H9 (cell line): ENCODE measurements at regions not wholly inside any gene's neighbourhood (a gene's known extent, or its start where the extent isn't known, plus 50 kb on each side); places are given as distances from the start of the nearest gene placed in this dataset.

Experiments
- DNase-seq: peaks from one replicate; pipeline ENCODE4 v3.0.0-alpha.2; 2017
- H2AFZ ChIP-seq: one replicate; pipeline ENCODE4 v1.6.1; 2013; ENCODE audit warnings: mild to moderate bottlenecking, low read length, control low read depth, moderate library complexity
- H2AK5ac ChIP-seq: 2 replicates; pipeline ENCODE4 v1.6.1; 2013; ENCODE audit warnings: low read length, control low read depth, mixed read lengths; ENCODE audit not compliant: insufficient read length
- H2BK120ac ChIP-seq: one replicate; pipeline ENCODE4 v1.6.1; 2013; ENCODE audit warnings: low read depth, mild to moderate bottlenecking, low read length, control low read depth, inconsistent platforms; ENCODE audit not compliant: poor library complexity, severe bottlenecking
- H2BK12ac ChIP-seq: 2 replicates; pipeline ENCODE4 v1.6.1; 2013; ENCODE audit warnings: low read length, control low read depth, mixed read lengths, low read depth; ENCODE audit not compliant: insufficient read length
- H2BK15ac ChIP-seq: 2 replicates; pipeline ENCODE4 v1.6.1; 2013; ENCODE audit warnings: low read depth, low read length, control low read depth
- H2BK20ac ChIP-seq: one replicate; pipeline ENCODE4 v1.6.1; 2013; ENCODE audit warnings: low read depth, mild to moderate bottlenecking, low read length, control low read depth, inconsistent platforms; ENCODE audit not compliant: poor library complexity, severe bottlenecking
- H2BK5ac ChIP-seq: 2 replicates; pipeline ENCODE4 v1.6.1; 2013; ENCODE audit warnings: low read length, control low read depth, mixed read lengths; ENCODE audit not compliant: insufficient read length
- H3K14ac ChIP-seq: 2 replicates; pipeline ENCODE4 v1.6.1; 2013; ENCODE audit warnings: low read length, control low read depth; ENCODE audit not compliant: insufficient read depth
- H3K18ac ChIP-seq: 2 replicates; pipeline ENCODE4 v1.6.1; 2013; ENCODE audit warnings: low read depth, mild to moderate bottlenecking, mixed read lengths, low read length, control low read depth; ENCODE audit not compliant: insufficient read length
- H3K23ac ChIP-seq: 2 replicates; pipeline ENCODE4 v1.6.1; 2013; ENCODE audit warnings: low read length, control low read depth, mixed read lengths, low read depth; ENCODE audit not compliant: insufficient read length
- H3K23me2 ChIP-seq: 2 replicates; pipeline ENCODE4 v1.6.1; 2013; ENCODE audit warnings: low read depth, mild to moderate bottlenecking, mixed read lengths, low read length, control low read depth; ENCODE audit not compliant: insufficient read length, poor library complexity, severe bottlenecking
- H3K27ac ChIP-seq: 2 replicates; pipeline ENCODE4 v1.5.1; 2013; ENCODE audit warnings: low read length, control low read depth, mixed read lengths, low read depth; ENCODE audit not compliant: insufficient read length
- H3K27me3 ChIP-seq: 2 replicates; pipeline ENCODE4 v1.6.1; 2013; ENCODE audit warnings: low read length, control low read depth, inconsistent platforms; ENCODE audit not compliant: insufficient read depth
- H3K4ac ChIP-seq: 2 replicates; pipeline ENCODE4 v1.6.1; 2013; ENCODE audit warnings: low read depth, mild to moderate bottlenecking, control low read depth, inconsistent platforms, low read length, moderate library complexity
- H3K4me1 ChIP-seq: 2 replicates; pipeline ENCODE4 v1.6.1; 2013; ENCODE audit warnings: low read length, control low read depth, inconsistent platforms; ENCODE audit not compliant: insufficient read depth
- H3K4me2 ChIP-seq: 2 replicates; pipeline ENCODE4 v1.6.1; 2013; ENCODE audit warnings: low read length, control low read depth, mixed read lengths; ENCODE audit not compliant: insufficient read length, insufficient read depth
- H3K56ac ChIP-seq: 2 replicates; pipeline ENCODE4 v1.6.1; 2013; ENCODE audit warnings: low read depth, mild to moderate bottlenecking, mixed read lengths, low read length, control low read depth; ENCODE audit not compliant: insufficient read length
- H3K79me1 ChIP-seq: 2 replicates; pipeline ENCODE4 v1.6.1; 2013; ENCODE audit warnings: low read depth, mild to moderate bottlenecking, moderate library complexity, low read length, control low read depth, inconsistent platforms; ENCODE audit not compliant: insufficient read depth, poor library complexity, severe bottlenecking
- H3K79me2 ChIP-seq: 2 replicates; pipeline ENCODE4 v1.6.1; 2013; ENCODE audit warnings: low read length, control low read depth, inconsistent platforms; ENCODE audit not compliant: insufficient read depth
- H3K9ac ChIP-seq: 2 replicates; pipeline ENCODE4 v1.6.1; 2013; ENCODE audit warnings: low read length, control low read depth, mixed read lengths; ENCODE audit not compliant: insufficient read length; ENCODE audit errors: extremely low read depth
- H3K9me3 ChIP-seq: one replicate; pipeline ENCODE4 v1.6.1; 2013; ENCODE audit warnings: low read depth, low read length, inconsistent platforms; ENCODE audit not compliant: control insufficient read depth
- H3T11ph ChIP-seq: one replicate; pipeline ENCODE4 v1.6.1; 2013; ENCODE audit warnings: mild to moderate bottlenecking, low read length, control low read depth, inconsistent platforms
- H4K20me1 ChIP-seq: one replicate; pipeline ENCODE4 v1.6.1; 2013; ENCODE audit not compliant: control insufficient read depth, insufficient read length, insufficient read depth
- H4K5ac ChIP-seq: 2 replicates; pipeline ENCODE4 v1.6.1; 2013; ENCODE audit warnings: low read depth, mild to moderate bottlenecking, mixed read lengths, low read length, control low read depth; ENCODE audit not compliant: insufficient read length
- H4K8ac ChIP-seq: replicated peaks from 2 replicates; pipeline ENCODE4 v1.6.1; 2013; ENCODE audit warnings: low read length, control low read depth, mixed read lengths, low read depth; ENCODE audit not compliant: insufficient read length
- H4K91ac ChIP-seq: 2 replicates; pipeline ENCODE4 v1.6.1; 2013; ENCODE audit warnings: low read depth, mild to moderate bottlenecking, moderate library complexity, mixed read lengths, low read length, control low read depth; ENCODE audit not compliant: insufficient read length
- H3K27ac Mint-ChIP-seq, 3 experiments: 2 replicates in 2 of 3; 3 replicates in 1 of 3; pipeline ENCODE4 v1.8.0; 2020 to 2021; ENCODE audit warnings: mixed read lengths in 3 of 3, mild to moderate bottlenecking in 1 of 3, moderate library complexity in 1 of 3
- H3K27me3 Mint-ChIP-seq: 2 replicates; pipeline ENCODE4 v1.8.0; 2021; ENCODE audit warnings: low read depth, mild to moderate bottlenecking, moderate library complexity, mixed read lengths
- H3K36me3 Mint-ChIP-seq, 3 experiments: 2 replicates in 2 of 3; 3 replicates in 1 of 3; pipeline ENCODE4 v1.8.0; 2020 to 2021; ENCODE audit warnings: low read depth in 3 of 3, mixed read lengths in 3 of 3; ENCODE audit not compliant: insufficient read depth in 1 of 3
- H3K4me1 Mint-ChIP-seq, 2 experiments: 2 replicates each; pipeline ENCODE4 v1.8.0; 2020; ENCODE audit warnings: mixed read lengths in 2 of 2
- H3K4me3 Mint-ChIP-seq, 2 experiments: 2 replicates in 1 of 2; 3 replicates in 1 of 2; pipeline ENCODE4 v1.8.0; 2020 to 2021; ENCODE audit warnings: mild to moderate bottlenecking in 2 of 2, mixed read lengths in 2 of 2, moderate library complexity in 1 of 2
- H3K9me3 Mint-ChIP-seq, 2 experiments: 2 replicates in 1 of 2; 3 replicates in 1 of 2; pipeline ENCODE4 v1.8.0; 2020; ENCODE audit warnings: mild to moderate bottlenecking in 2 of 2, mixed read lengths in 2 of 2, moderate library complexity in 1 of 2
- WGBS: extraction: QIAGEN DNeasy Blood & Tissue Kit; methylation state at CpG from one replicate; pipeline ENCODE4 v1.1.7; 2013; ENCODE audit warnings: missing lambda C conversion rate, low lambda C conversion rate, mixed read lengths; ENCODE audit not compliant: insufficient read length; ENCODE audit errors: extremely low coverage; 5-methylcytosine and 5-hydroxymethylcytosine counted together
- TF ChIP-seq, protein P1 (sequence below): fragments of 200-600 bp; sonication (generic); conservative IDR thresholded peaks from 3 replicates; pipeline ENCODE4 v1.8.0; 2021; ENCODE audit warnings: antibody characterized with exemption, mild to moderate bottlenecking

DNA sequence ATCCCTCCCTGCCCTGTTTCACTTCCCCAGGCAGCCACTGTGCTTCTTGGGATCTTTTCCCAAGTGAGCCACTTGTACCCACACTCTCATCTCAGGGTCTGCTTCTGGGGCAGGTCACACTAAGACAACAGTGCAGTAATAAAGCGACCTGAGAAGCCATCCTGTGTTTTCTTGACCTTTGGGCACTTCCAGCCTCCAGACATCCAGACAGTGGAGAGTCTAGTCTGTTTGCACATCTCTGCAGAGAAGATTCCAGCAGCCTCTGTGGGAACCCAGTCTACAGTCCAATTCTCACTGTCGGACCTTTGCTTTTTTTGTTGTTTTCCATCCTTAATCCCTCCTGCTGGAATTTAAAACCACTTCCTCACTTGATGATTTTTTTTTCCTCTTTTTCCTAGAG is 50.3 kb upstream of the ATP6AP2 start:
- Histone ChIP-seq H2BK12ac (no peak overlapping the region), H3K79me2 (no peaks in the 10 kb centered on the region), H3K9ac (no peak overlapping the region), H3K4ac (no peak overlapping the region), H3T11ph (no peak overlapping the region), H3K56ac (no peak overlapping the region), H3K23me2 (no peaks in the 10 kb centered on the region), H3K18ac (no peak overlapping the region), H2BK20ac (no peak overlapping the region), H2AFZ (no peak overlapping the region), H2BK120ac (no peak overlapping the region), H3K27ac (no peak overlapping the region), H3K4me2 (no peak overlapping the region), H3K9me3 (no peaks in the 10 kb centered on the region), H3K4me1 (peaks cover 2% of the 10 kb centered on the region; the same call in 1 of the 2 replicates), H4K8ac (no peak overlapping the region), H2BK5ac (no peak overlapping the region), H3K79me1 (no peaks in the 10 kb centered on the region), H3K27me3 (no peaks in the 10 kb centered on the region), H3K14ac (no peak overlapping the region), H3K23ac (no peak overlapping the region), H2AK5ac (no peak overlapping the region), H4K20me1 (no peaks in the 10 kb centered on the region), H4K5ac (no peak overlapping the region), H2BK15ac (no peak overlapping the region), H4K91ac (no peak overlapping the region)
- DNase-seq = no peak
- H3K4me3 Mint-ChIP-seq = no peak overlapping the region
- no peak overlapping the region for H3K27ac Mint-ChIP-seq
- H3K9me3 Mint-ChIP-seq = peaks cover 70 to 72% of the 10 kb centered on the region in 2 experiments
- peaks cover 7 to 10% of the 10 kb centered on the region in 2 experiments for H3K4me1 Mint-ChIP-seq
- no peaks in the 10 kb centered on the region; a peak in 1 of 7 replicates for H3K36me3 Mint-ChIP-seq
- peaks cover 2% of the 10 kb centered on the region for H3K27me3 Mint-ChIP-seq
- TF ChIP-seq, protein P1, sequence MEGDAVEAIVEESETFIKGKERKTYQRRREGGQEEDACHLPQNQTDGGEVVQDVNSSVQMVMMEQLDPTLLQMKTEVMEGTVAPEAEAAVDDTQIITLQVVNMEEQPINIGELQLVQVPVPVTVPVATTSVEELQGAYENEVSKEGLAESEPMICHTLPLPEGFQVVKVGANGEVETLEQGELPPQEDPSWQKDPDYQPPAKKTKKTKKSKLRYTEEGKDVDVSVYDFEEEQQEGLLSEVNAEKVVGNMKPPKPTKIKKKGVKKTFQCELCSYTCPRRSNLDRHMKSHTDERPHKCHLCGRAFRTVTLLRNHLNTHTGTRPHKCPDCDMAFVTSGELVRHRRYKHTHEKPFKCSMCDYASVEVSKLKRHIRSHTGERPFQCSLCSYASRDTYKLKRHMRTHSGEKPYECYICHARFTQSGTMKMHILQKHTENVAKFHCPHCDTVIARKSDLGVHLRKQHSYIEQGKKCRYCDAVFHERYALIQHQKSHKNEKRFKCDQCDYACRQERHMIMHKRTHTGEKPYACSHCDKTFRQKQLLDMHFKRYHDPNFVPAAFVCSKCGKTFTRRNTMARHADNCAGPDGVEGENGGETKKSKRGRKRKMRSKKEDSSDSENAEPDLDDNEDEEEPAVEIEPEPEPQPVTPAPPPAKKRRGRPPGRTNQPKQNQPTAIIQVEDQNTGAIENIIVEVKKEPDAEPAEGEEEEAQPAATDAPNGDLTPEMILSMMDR = no peak
- no CpG with 5 or more reads among the region's 2 CpGs for WGBS
